ENCODE measurements at regions not wholly inside any gene's neighbourhood (a gene's known extent, or its start where the extent isn't known, plus 50 kb on each side); places are given as distances from the start of the nearest gene placed in this dataset.
"Not testable (repeated sequence)": the region's sequence is repeated elsewhere in the genome, so short reads cannot be mapped to it uniquely, and the experiment has no call there.

- no peak for DNase-seq (ENCODE audit: extremely low read depth, low read depth, low spot score)
Measured at GRCh38 chr6:87784051-87784450, 82.0 kb upstream of the AKIRIN2 start.

GRCh38 chr6:87779542-87779941 is 77.5 kb upstream of the AKIRIN2 start:
- DNase-seq (ENCODE audit: extremely low read depth, low read depth, low spot score), result no peak

- no peak for DNase-seq (ENCODE audit: extremely low read depth, low read depth, low spot score)
Measured at GRCh38 chr6:87772597-87773530, 70.8 kb upstream of the AKIRIN2 start.

- DNase-seq (ENCODE audit: extremely low read depth, low read depth, low spot score), result no peak
Measured at GRCh38 chr6:87767478-87767877, 65.4 kb upstream of the AKIRIN2 start.

GRCh38 chr6:87766211-87766610 is 64.2 kb upstream of the AKIRIN2 start:
- DNase-seq (ENCODE audit: extremely low read depth, low read depth, low spot score), result no peak

GRCh38 chr6:87763901-87764300 is 61.9 kb upstream of the AKIRIN2 start:
- no peak for DNase-seq (ENCODE audit: extremely low read depth, low read depth, low spot score)

GRCh38 chr6:87763276-87763675 is 61.2 kb upstream of the AKIRIN2 start:
- no peak for DNase-seq (ENCODE audit: extremely low read depth, low read depth, low spot score)

GRCh38 chr6:87762116-87762515 is 60.1 kb upstream of the AKIRIN2 start:
- DNase-seq (ENCODE audit: extremely low read depth, low read depth, low spot score), result no peak

GRCh38 chr6:87757792-87758191 is 55.8 kb upstream of the AKIRIN2 start:
- no peak for DNase-seq (ENCODE audit: extremely low read depth, low read depth, low spot score)

- DNase-seq (ENCODE audit: extremely low read depth, low read depth, low spot score), result no peak
Measured at GRCh38 chr6:87756858-87757257, 54.8 kb upstream of the AKIRIN2 start.

GRCh38 chr6:87755708-87756671 is 54.0 kb upstream of the AKIRIN2 start:
- no peak for DNase-seq (ENCODE audit: extremely low read depth, low read depth, low spot score)

GRCh38 chr6:87754828-87755227 is 52.8 kb upstream of the AKIRIN2 start:
- no peak for DNase-seq (ENCODE audit: extremely low read depth, low read depth, low spot score)

GRCh38 chr6:87753131-87753685 is 51.2 kb upstream of the AKIRIN2 start:
- DNase-seq (ENCODE audit: extremely low read depth, low read depth, low spot score), result no peak

- not testable (repeated sequence) for DNase-seq (ENCODE audit: extremely low read depth, low read depth, low spot score)
Measured at GRCh38 chr6:87752503-87752902, 50.5 kb upstream of the AKIRIN2 start.
